ENCODE measurements at regions not wholly inside any gene's neighbourhood (a gene's known extent, or its start where the extent isn't known, plus 50 kb on each side); places are given as distances from the start of the nearest gene placed in this dataset.

DNA sequence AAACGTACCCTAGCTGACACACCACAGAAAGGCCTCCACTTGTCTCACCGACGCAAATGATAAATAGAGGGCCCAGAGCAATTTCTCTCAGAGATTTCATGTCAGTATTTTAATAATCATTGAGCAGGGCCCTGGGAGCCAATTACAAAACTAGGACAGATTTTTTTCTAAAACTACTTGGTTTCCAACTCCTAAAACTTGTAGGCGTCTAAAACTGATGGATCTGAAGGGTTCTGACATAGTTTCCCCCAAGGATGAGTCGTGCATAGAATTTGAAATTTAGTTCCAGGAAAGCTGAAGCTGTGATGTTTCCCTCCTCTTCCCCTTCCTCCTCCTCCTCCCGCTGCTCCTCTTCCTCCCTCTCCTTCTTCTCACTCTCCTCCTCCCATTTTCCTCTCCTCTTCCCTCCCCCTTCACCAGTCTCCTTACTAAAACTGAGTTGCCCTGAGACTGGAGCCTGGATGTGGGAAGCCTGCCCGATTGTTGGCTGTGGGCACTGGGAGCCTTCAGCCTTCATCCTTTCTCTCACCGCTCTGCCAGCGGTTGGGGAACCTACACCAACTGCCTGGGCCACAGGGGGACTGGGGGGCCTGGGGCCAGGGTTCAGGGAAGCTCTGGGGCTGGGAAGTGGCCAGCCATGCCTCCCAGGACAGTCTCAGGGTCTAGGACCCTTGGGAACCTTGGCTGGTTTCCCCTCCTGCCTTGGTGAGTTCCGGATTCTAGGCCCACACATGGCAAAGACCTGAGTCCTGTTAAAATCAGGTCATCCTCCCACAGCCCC is 73.9 kb upstream of the SLC6A11 start:
- Histone ChIP-seq H3K36me3 (ENCODE audit: insufficient read depth, low read length) (no peaks in the 10 kb centered on the region), H3K27me3 (ENCODE audit: insufficient read depth, low read length) (peaks cover 14% of the 10 kb centered on the region), H3K4me1 (ENCODE audit: insufficient read depth, low read length) (no peaks in the 10 kb centered on the region), H3K27ac (ENCODE audit: low read depth, low read length) (no peak overlapping the region), H3K9me3 (ENCODE audit: insufficient read depth, low read depth, low read length) (no peaks in the 10 kb centered on the region), H3K9ac (ENCODE audit: low read depth, low read length) (no peak overlapping the region), H3K4me3 (ENCODE audit: low read length) (no peak overlapping the region)
- WGBS, result 89% methylated on average over 10 of the region's 10 CpGs

DNA sequence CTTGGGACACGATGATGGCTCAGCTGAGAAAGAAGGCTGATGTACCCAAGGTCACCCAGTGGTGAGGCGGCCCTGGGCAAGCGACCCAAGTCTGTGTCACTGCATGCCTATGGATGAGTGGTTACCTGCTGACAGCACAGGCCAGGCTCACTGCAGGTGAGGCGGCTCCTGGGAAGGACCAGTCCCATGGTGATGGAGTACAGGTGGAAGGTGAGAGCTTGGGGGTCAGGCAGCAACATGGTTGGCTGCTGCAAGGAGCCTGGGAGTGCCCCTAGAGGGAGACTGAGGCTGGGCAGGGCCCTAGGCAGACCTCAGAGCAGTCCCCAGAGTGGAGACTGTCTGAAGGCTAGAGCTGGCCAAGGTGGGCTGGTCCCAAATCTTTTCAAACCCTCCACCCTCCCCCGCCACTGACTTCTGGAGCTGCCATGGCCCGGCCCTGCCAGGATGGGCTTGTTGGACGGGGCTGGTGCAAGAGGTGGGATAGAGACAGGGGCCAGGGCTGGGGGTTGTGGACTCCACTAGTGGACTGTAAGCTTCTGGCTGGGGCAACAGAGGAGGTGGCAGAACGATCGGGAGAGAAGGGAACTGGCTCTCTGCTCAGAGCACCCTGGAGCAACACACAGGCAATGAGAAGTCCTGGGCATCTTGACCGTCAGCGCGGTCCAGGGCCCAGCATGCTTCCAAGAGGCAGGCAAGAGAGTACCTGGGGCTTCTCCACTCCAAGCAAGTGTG is 72.5 kb upstream of the SLC6A11 start:
- H3K4me1 ChIP-seq (ENCODE audit: insufficient read depth, low read length), result no peaks in the 10 kb centered on the region
- no peaks in the 10 kb centered on the region for H3K9me3 ChIP-seq (ENCODE audit: insufficient read depth, low read depth, low read length)
- no peak overlapping the region for H3K4me3 ChIP-seq (ENCODE audit: low read length)
- H3K9ac ChIP-seq (ENCODE audit: low read depth, low read length), result no peak overlapping the region
- WGBS, result 93% methylated on average over 12 of the region's 12 CpGs
- no peaks in the 10 kb centered on the region for H3K36me3 ChIP-seq (ENCODE audit: insufficient read depth, low read length)
- H3K27ac ChIP-seq (ENCODE audit: low read depth, low read length), result no peak overlapping the region
- 0 out of 2 replicates have a peak, but pooled peaks cover 6% of the 10 kb centered on the region for H3K27me3 ChIP-seq (ENCODE audit: insufficient read depth, low read length)

DNA sequence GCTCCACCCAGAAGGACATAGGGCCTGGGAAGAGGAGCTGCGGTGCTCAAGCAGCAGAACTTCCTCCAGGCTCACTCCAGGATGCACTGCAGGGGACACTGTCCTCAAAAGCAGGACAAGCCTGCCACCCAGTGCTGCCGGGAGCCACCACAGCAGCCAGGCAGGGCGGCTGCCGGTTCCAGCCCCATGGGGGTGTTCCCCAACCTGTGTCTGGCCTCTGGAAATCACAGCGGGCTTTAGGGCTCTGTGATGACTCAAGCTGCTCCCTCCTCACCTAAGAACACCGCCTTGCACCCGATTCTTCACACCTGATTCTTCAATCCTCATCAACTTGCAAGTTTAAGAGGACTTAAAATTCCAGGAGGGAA is 71.9 kb upstream of the SLC6A11 start:
- no peak overlapping the region for H3K27ac ChIP-seq (ENCODE audit: low read depth, low read length)
- H3K9ac ChIP-seq (ENCODE audit: low read depth, low read length), result no peak overlapping the region
- H3K9me3 ChIP-seq (ENCODE audit: insufficient read depth, low read depth, low read length), result no peaks in the 10 kb centered on the region
- no peaks in the 10 kb centered on the region for H3K4me1 ChIP-seq (ENCODE audit: insufficient read depth, low read length)
- H3K36me3 ChIP-seq (ENCODE audit: insufficient read depth, low read length), result no peaks in the 10 kb centered on the region
- peaks cover 6% of the 10 kb centered on the region; the same call in 1 of the 2 replicates for H3K27me3 ChIP-seq (ENCODE audit: insufficient read depth, low read length)
- no peak overlapping the region for H3K4me3 ChIP-seq (ENCODE audit: low read length)
- WGBS, result 35% methylated on average over 7 of the region's 7 CpGs

DNA sequence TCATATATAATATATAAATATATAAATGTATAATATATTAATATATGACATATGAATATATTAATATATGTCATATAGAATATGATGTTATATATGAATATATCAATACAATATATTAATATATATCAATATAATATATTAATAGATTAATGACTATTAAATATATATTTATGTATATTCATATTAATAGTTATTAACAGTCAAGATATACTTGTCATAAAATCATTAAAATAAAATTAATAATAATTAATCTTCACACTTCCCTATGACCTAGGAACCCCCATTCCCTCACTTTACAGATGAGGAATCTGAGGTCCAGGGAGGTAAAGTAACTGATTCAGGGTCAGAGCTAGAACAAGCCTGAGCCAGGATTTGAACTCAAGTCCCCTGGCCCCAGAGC is 70.6 kb upstream of the SLC6A11 start:
- H3K4me1 ChIP-seq (ENCODE audit: insufficient read depth, low read length), result no peaks in the 10 kb centered on the region
- peaks cover 11% of the 10 kb centered on the region for H3K27me3 ChIP-seq (ENCODE audit: insufficient read depth, low read length)
- no peak overlapping the region for H3K27ac ChIP-seq (ENCODE audit: low read depth, low read length)
- H3K9me3 ChIP-seq (ENCODE audit: insufficient read depth, low read depth, low read length), result no peaks in the 10 kb centered on the region
- H3K9ac ChIP-seq (ENCODE audit: low read depth, low read length), result no peak overlapping the region
- H3K36me3 ChIP-seq (ENCODE audit: insufficient read depth, low read length), result no peaks in the 10 kb centered on the region
- H3K4me3 ChIP-seq (ENCODE audit: low read length), result no peak overlapping the region

DNA sequence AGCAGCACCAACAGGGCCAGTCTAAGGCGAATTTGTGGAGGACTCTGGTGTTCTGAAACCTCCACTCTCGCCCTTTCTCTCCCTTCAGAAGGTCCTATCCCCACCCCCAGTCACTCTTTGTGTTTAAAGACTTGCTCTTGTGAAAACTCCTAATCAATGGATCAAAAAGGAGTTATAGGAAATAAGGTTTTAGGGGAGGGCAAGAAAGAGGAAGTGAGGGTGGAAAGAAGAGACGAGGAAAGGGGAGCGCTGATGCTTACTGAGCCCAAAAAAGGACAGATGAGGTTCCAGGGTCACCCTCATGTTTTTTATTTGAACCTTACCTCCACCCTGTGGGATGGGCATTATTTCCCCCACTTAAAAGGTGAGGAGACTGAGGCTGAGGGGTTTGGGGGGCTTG is 70.0 kb upstream of the SLC6A11 start:
- H3K4me3 ChIP-seq (ENCODE audit: low read length), result no peak overlapping the region
- H3K27ac ChIP-seq (ENCODE audit: low read depth, low read length), result no peak overlapping the region
- H3K27me3 ChIP-seq (ENCODE audit: insufficient read depth, low read length), result peaks cover 14% of the 10 kb centered on the region
- H3K4me1 ChIP-seq (ENCODE audit: insufficient read depth, low read length), result no peaks in the 10 kb centered on the region
- H3K9ac ChIP-seq (ENCODE audit: low read depth, low read length), result no peak overlapping the region
- H3K36me3 ChIP-seq (ENCODE audit: insufficient read depth, low read length), result no peaks in the 10 kb centered on the region
- 83% methylated on average over 4 of the region's 4 CpGs for WGBS
- no peaks in the 10 kb centered on the region for H3K9me3 ChIP-seq (ENCODE audit: insufficient read depth, low read depth, low read length)

DNA sequence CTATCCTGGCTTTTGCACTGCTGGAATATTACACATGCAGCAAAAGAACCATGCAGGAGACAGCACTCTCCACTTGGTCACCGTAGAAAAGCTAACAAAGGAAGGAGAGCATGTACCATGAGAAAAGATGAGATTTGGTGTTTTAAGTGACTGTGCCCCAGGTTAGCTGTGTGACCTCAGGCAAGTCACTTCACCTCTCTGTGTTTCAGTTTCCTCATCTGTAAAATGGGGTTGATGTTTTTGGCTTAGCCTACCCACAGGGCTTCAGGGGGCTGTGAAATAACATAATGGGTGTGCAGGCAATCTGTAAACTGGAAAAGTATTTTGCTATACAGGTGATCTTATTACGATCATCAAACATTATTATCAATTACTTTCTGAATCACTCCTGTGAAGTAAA is 69.3 kb upstream of the SLC6A11 start:
- H3K9me3 ChIP-seq (ENCODE audit: insufficient read depth, low read depth, low read length), result no peaks in the 10 kb centered on the region
- no peak overlapping the region for H3K4me3 ChIP-seq (ENCODE audit: low read length)
- H3K9ac ChIP-seq (ENCODE audit: low read depth, low read length), result no peak overlapping the region
- no peaks in the 10 kb centered on the region for H3K36me3 ChIP-seq (ENCODE audit: insufficient read depth, low read length)
- H3K27ac ChIP-seq (ENCODE audit: low read depth, low read length), result no peak overlapping the region
- no peaks in the 10 kb centered on the region for H3K4me1 ChIP-seq (ENCODE audit: insufficient read depth, low read length)
- 92% methylated on average over 2 of the region's 2 CpGs for WGBS
- H3K27me3 ChIP-seq (ENCODE audit: insufficient read depth, low read length), result peaks cover 17% of the 10 kb centered on the region

DNA sequence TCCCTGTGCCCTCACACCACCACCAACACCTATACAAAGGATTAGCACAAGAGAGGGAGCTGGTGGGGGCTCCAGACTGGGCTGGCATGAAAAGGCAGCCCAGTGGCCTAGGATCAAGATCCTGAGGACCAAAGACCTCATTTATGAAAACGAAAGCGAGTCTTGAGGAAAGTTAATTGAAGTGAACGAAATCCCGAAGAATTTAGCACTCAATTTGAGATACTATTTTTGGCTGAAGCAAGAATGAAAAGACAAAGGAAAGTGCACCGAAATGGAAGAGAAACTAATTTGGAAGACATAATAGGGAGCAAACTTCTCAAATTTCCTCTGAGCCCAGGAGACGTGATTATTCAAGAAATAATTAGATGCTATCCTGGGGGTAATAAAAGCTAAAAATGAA is 68.7 kb upstream of the SLC6A11 start:
- no peak overlapping the region for H3K27ac ChIP-seq (ENCODE audit: low read depth, low read length)
- no peaks in the 10 kb centered on the region for H3K9me3 ChIP-seq (ENCODE audit: insufficient read depth, low read depth, low read length)
- H3K27me3 ChIP-seq (ENCODE audit: insufficient read depth, low read length), result peaks cover 23% of the 10 kb centered on the region
- H3K9ac ChIP-seq (ENCODE audit: low read depth, low read length), result no peak overlapping the region
- no peaks in the 10 kb centered on the region for H3K36me3 ChIP-seq (ENCODE audit: insufficient read depth, low read length)
- no peak overlapping the region for H3K4me3 ChIP-seq (ENCODE audit: low read length)
- 87% methylated on average over 6 of the region's 6 CpGs for WGBS
- no peaks in the 10 kb centered on the region for H3K4me1 ChIP-seq (ENCODE audit: insufficient read depth, low read length)

DNA sequence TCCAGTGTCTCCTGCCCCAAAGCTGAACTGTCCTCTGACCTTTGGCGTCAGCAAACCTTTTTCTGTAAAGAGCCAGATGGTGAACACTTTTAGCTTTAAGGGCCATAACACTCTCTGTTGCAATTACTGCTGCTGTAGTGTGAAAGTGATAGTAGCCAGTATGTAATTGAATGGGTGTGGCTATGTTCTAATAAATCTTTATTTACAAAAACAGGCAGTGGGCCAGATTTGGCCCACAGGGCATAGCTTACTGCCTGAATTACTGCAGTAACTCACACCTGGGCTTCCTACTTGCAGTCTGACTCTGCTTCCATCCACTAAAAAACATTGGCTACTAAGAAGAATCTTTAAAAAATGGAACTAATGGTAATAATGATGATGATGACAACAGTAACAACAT is 68.0 kb upstream of the SLC6A11 start:
- Histone ChIP-seq H3K36me3 (ENCODE audit: insufficient read depth, low read length) (no peaks in the 10 kb centered on the region), H3K27me3 (ENCODE audit: insufficient read depth, low read length) (peaks cover 23% of the 10 kb centered on the region), H3K4me1 (ENCODE audit: insufficient read depth, low read length) (no peaks in the 10 kb centered on the region), H3K4me3 (ENCODE audit: low read length) (no peak overlapping the region), H3K27ac (ENCODE audit: low read depth, low read length) (no peak overlapping the region), H3K9ac (ENCODE audit: low read depth, low read length) (no peak overlapping the region), H3K9me3 (ENCODE audit: insufficient read depth, low read depth, low read length) (no peaks in the 10 kb centered on the region)
- WGBS, result 74% methylated on average over 1 of the region's 1 CpG

DNA sequence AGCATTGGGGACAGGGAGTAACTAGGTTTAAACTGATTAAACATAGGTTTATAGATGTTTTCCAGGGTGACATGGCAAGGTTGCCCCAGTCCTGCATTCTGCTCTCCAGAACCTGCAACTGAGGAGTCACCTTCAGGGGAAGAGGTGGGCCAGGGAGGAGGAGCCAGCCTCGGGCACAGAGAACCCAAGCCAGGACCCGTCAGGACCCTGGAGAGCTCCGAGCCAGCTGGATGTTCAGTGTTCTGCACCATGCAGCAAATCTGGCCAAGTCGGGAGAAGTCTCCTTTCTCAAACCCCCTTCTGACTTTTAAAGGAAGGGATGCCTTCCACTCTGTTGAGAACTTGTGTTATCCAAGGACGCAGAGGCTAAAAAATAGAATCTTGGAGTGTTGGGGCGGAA is 62.1 kb upstream of the SLC6A11 start:
- 16% methylated on average over 6 of the region's 6 CpGs for WGBS
- Histone ChIP-seq H3K4me1 (ENCODE audit: insufficient read depth, low read length) (no peaks in the 10 kb centered on the region), H3K4me3 (ENCODE audit: low read length) (no peak overlapping the region), H3K27ac (ENCODE audit: low read depth, low read length) (no peak overlapping the region), H3K36me3 (ENCODE audit: insufficient read depth, low read length) (no peaks in the 10 kb centered on the region), H3K27me3 (ENCODE audit: insufficient read depth, low read length) (peaks cover 33% of the 10 kb centered on the region), H3K9ac (ENCODE audit: low read depth, low read length) (no peak overlapping the region), H3K9me3 (ENCODE audit: insufficient read depth, low read depth, low read length) (no peaks in the 10 kb centered on the region)

DNA sequence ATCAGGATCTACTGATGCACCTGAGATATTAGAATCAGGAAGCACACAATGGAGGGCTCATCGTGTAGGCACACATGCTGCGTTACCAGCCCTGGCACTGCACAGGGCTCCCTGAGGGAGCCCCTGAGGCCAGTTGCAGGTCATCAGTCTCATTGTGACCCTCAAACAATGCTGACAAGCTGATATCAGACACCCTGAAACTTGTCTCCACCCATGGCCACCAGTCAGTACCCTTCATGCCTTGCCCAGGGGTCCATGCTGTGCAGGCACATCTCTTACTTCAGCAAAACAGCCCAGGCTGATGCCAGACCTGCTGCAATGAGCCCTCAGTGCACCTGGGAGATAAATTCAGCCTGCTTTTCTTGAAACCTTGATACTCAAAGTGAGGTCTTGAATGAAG is 59.5 kb upstream of the SLC6A11 start:
- 87% methylated on average over 2 of the region's 2 CpGs for WGBS
- Histone ChIP-seq H3K4me1 (ENCODE audit: insufficient read depth, low read length) (no peaks in the 10 kb centered on the region), H3K36me3 (ENCODE audit: insufficient read depth, low read length) (no peaks in the 10 kb centered on the region), H3K9ac (ENCODE audit: low read depth, low read length) (no peak overlapping the region), H3K9me3 (ENCODE audit: insufficient read depth, low read depth, low read length) (no peaks in the 10 kb centered on the region), H3K27me3 (ENCODE audit: insufficient read depth, low read length) (peaks cover 16% of the 10 kb centered on the region; the same call in 1 of the 2 replicates), H3K4me3 (ENCODE audit: low read length) (no peak overlapping the region), H3K27ac (ENCODE audit: low read depth, low read length) (no peak overlapping the region)

DNA sequence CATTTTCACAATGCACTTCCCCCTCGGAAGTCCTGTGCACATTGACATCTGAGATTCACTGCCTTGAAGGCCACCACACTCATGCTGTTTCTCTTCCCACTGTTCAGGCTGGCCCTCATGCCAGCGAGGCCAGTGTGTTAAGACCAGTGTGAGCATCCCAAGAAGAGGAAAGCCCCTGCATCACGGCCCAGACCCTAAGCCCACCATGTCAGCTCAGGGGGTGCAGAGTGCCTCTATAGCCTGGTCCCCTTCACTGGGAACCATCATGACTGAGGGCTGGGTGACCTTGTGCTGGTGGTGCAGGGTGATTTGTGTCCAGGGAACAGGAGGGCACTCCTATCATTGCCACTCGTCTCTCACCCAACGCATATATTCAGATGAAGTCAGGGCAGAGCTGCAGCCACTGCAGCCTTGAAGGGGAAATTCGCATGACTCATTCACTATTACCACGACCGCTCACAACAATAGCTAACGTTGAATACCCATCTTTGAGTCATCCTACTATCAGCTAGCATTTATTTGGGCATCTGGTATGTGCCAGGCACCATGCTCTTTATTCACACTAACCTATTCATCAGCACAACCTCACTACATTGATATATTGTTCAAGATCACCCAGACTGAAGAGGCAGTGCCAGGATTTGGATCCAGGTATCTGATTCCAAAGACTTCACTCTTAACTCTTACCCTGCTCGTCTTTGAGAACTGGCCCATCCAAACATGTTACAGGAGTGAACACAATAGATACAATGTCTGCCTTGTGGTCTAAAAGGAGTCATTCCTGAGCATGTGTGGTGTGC is 58.8 kb upstream of the SLC6A11 start:
- Histone ChIP-seq H3K36me3 (ENCODE audit: insufficient read depth, low read length) (no peaks in the 10 kb centered on the region), H3K27me3 (ENCODE audit: insufficient read depth, low read length) (peaks cover 12% of the 10 kb centered on the region; the same call in 1 of the 2 replicates), H3K9ac (ENCODE audit: low read depth, low read length) (no peak overlapping the region), H3K27ac (ENCODE audit: low read depth, low read length) (no peak overlapping the region), H3K4me1 (ENCODE audit: insufficient read depth, low read length) (no peaks in the 10 kb centered on the region), H3K4me3 (ENCODE audit: low read length) (no peak overlapping the region), H3K9me3 (ENCODE audit: insufficient read depth, low read depth, low read length) (no peaks in the 10 kb centered on the region)
- 54% methylated on average over 10 of the region's 10 CpGs for WGBS

Measured in HUES64 (cell line).